T-helper 17 cell (primary cell): ENCODE measurements at regions not wholly inside any gene's neighbourhood (a gene's known extent, or its start where the extent isn't known, plus 50 kb on each side); places are given as distances from the start of the nearest gene placed in this dataset.

Experiments
- ATAC-seq: fragments of 150-1000 bp; cut with Tn5 transposase; 2 replicates; pipeline ENCODE4 v1.10.0; 2021; ENCODE audit warnings: mild to moderate bottlenecking, moderate library complexity
- DNase-seq, 3 donors: peaks; one replicate each; pipeline versions ENCODE4 v3.0.0 to v3.0.0-alpha.2; 2020 to 2021
- H3K9me3 ChIP-seq: one replicate; pipeline ENCODE4 v1.7.0; 2013; ENCODE audit warnings: low read length, mild to moderate bottlenecking; ENCODE audit not compliant: control insufficient read depth, poor library complexity, severe bottlenecking
- H3K27ac Mint-ChIP-seq: one replicate; pipeline ENCODE4 v1.8.0; 2022; ENCODE audit warnings: mild to moderate bottlenecking, moderate library complexity, mixed read lengths
- H3K27me3 Mint-ChIP-seq: one replicate; pipeline ENCODE4 v1.8.0; 2022; ENCODE audit warnings: mixed read lengths
- H3K36me3 Mint-ChIP-seq: one replicate; pipeline ENCODE4 v1.8.0; 2022; ENCODE audit warnings: low read depth, mixed read lengths
- H3K4me1 Mint-ChIP-seq: one replicate; pipeline ENCODE4 v1.8.0; 2022; ENCODE audit warnings: mild to moderate bottlenecking, mixed read lengths
- H3K4me3 Mint-ChIP-seq: one replicate; pipeline ENCODE4 v1.8.0; 2022; ENCODE audit warnings: mild to moderate bottlenecking, moderate library complexity, mixed read lengths

DNA sequence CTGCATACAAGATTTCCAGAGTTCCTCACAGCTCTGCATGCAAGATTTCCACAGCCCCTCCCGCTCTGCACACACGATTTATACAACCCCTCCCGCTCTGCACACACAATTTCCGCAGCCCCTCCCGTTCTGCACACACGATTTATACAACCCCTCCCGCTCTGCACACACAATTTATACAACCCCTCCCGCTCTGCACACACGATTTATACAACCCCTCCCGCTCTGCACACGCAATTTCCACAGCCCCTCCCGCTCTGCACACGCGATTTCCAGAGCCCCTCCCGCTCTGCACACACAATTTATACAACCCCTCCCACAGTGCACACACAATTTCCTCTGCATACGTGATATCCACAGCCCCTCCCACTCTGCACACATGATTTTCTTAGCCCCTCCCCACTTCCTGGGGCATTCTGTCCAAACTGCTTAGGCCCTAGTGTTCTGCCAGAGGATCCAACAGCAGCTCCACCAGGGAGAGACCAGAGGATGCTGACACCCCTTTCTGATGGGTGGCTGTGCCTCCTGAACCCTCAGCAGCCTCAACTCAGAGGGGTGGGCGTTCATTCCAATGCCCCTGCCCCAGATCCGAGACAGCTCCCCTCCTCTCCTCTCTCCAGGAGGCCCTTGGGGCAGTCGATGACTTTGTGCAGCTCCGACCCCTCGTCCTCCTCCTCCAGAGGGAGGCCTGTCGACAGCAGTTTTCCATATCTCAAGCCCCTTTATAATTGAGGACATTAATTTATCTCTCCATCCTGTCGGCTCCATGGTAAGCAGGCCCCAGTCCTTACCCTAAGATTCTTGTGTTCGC lies 671.7 kb downstream of the BRD1 start:
- Mint-ChIP-seq H3K27ac (no peak overlapping the region), H3K4me3 (no peak overlapping the region), H3K36me3 (no peaks in the 10 kb centered on the region)

DNA sequence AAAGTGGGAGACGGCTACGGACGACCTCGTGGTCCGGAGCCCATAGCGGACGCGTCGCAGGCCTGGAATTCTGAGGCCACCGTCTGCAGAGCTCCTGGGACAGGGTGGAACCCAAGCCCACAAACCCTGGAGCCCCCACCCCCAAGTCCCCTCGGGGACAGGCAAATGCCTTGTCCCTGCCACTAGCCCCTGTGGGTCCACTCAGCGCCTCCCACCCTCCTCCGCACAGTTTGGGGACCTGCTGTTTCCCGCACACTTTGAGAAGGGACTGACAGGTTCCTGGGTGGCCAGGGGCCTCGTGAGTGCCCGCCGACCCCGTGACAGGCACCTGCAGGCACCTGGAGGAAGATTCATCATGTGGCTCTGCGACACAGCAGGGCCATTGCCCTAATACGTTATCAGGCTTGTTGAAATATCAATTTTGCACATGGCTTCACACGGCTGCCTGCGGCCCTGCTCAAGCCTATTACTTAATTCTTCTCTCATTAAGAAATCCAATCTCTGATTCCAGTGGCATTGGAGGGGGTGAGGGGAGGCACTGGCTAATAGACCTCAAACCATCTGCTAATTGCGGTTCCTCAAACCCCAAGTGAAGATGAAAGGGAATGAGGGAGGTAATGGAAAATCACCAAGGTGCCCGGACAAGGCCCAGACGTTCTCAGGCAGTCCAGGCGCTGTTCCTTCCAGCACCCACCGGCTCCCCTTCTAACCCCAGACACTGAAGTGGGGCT lies 672.5 kb downstream of the BRD1 start:
- ATAC-seq (no peak), DNase-seq (no peak)
- no peaks in the 10 kb centered on the region for H3K9me3 ChIP-seq
- H3K4me1 Mint-ChIP-seq = peaks cover 2% of the 10 kb centered on the region
- H3K36me3 Mint-ChIP-seq = no peaks in the 10 kb centered on the region
- no peak overlapping the region for H3K4me3 Mint-ChIP-seq
- H3K27ac Mint-ChIP-seq = no peak overlapping the region
- peaks cover 9% of the 10 kb centered on the region for H3K27me3 Mint-ChIP-seq

More for the DNA sequence above, 671.7 kb downstream of the BRD1 start:
- ATAC-seq = no peak
- Mint-ChIP-seq H3K27me3 (peaks cover 14% of the 10 kb centered on the region), H3K4me1 (peaks cover 2% of the 10 kb centered on the region)
- H3K9me3 ChIP-seq = no peaks in the 10 kb centered on the region
- DNase-seq = no peak

- no peaks in the 10 kb centered on the region for H3K9me3 ChIP-seq
- no peak for ATAC-seq
- Mint-ChIP-seq H3K36me3 (no peaks in the 10 kb centered on the region), H3K4me1 (peaks cover 2% of the 10 kb centered on the region), H3K27ac (no peak overlapping the region), H3K27me3 (peaks cover 9% of the 10 kb centered on the region), H3K4me3 (no peak overlapping the region)
- no peak for DNase-seq
These were observed 673.2 kb downstream of the BRD1 start for GRCh38 chr22:49154433-49154832.

DNA sequence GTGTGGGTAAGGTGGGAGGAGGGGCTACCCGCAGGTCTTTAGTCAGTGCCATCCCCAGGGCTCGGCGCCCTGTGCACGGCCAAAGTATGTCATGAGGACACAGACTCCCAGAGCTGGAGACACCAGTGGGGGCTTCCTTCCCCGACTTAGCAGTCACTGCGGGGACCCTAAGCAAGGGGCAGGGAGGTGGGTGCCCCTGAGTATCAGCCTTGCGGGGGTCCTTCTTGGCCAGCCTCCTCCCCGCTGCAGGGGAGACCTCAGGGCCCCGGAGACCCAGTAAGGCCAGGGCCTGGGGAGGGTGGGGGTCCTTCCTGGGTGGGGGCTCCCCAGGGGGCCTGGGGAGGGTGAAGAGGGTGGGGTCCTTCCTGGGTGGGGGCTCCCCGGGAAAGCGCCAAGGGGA lies 673.8 kb downstream of the BRD1 start:
- H3K27me3 Mint-ChIP-seq = peaks cover 13% of the 10 kb centered on the region
- no peak overlapping the region for H3K27ac Mint-ChIP-seq
- no peak for ATAC-seq
- H3K4me1 Mint-ChIP-seq = peaks cover 2% of the 10 kb centered on the region
- H3K4me3 Mint-ChIP-seq = no peak overlapping the region
- no peak for DNase-seq
- no peaks in the 10 kb centered on the region for H3K9me3 ChIP-seq
- H3K36me3 Mint-ChIP-seq = no peaks in the 10 kb centered on the region

DNA sequence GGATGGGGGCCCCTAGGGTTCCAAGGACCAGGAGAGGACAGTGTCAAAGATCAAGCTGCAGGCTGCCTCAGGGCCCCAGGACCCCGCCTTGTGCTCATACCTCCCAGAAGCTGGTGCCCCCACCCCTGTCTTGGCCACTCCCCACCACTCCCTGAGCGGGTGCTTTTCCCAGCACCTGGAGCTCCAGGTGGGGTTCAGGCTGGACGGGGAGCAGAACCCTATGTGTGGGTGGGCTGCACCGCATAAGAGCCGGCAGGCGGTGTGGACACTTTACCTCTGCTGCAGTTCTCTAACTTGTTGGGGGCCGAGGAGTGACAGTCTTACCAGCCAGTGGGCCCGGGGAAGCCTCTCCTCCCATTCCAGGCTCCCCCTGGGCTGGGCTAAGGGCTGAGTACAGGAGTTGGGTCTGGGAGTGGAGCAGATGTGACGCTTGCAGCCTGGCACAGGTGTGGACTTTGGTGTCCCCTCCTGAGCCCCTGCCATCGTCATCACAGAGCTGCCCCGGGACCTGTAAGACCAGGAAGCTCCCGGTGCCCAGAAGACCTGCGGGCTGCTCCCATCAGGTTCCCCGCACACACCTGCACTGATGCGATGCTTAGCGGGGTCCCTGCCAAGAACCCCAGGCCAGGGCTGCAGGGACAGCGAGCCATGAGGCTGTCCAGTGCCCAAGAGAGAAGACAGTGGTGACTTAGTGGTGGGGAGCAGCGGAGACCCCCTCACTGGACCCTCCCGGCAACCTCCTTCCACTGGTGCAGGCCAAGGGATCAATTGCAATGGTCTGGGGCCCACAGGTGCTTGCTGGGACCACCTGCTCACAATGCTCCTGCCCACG lies 674.5 kb downstream of the BRD1 start:
- H3K9me3 ChIP-seq = no peaks in the 10 kb centered on the region
- H3K27ac Mint-ChIP-seq = no peak overlapping the region
- peaks cover 14% of the 10 kb centered on the region for H3K27me3 Mint-ChIP-seq
- no peaks in the 10 kb centered on the region for H3K36me3 Mint-ChIP-seq
- ATAC-seq (no peak), DNase-seq (no peak)
- H3K4me3 Mint-ChIP-seq = no peak overlapping the region
- peaks cover 2% of the 10 kb centered on the region for H3K4me1 Mint-ChIP-seq

- no peak overlapping the region for H3K27ac Mint-ChIP-seq
- DNase-seq (no peak), ATAC-seq (no peak)
- H3K36me3 Mint-ChIP-seq = no peaks in the 10 kb centered on the region
- peaks cover 12% of the 10 kb centered on the region for H3K27me3 Mint-ChIP-seq
- no peak overlapping the region for H3K4me3 Mint-ChIP-seq
- H3K4me1 Mint-ChIP-seq = no peaks in the 10 kb centered on the region
- H3K9me3 ChIP-seq = no peaks in the 10 kb centered on the region
These were observed 675.3 kb downstream of the BRD1 start for GRCh38 chr22:49152127-49152938.

GRCh38 chr22:49151256-49152126 lies 676.2 kb downstream of the BRD1 start:
- no peak for ATAC-seq

DNA sequence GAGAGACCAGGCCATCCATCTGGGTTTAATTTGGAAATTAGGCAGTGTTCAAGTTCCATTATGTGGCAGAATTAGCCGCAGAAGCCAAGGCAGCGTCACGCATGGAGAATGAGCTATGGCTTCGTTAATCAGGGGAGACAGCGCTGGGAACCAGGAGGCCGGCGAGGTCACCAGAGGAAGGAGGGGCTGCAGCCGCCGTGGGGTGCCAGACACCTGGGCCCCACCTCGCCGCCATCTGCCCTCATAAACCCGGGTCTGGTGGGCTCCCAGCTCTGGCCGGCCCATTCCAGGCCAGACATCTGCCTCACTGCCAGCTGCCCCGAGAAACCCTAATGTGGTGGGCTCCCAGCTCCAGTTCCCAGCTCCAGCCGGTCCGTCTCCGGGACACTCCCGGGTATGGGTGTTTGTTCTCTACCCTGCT lies 676.9 kb downstream of the BRD1 start:
- H3K9me3 ChIP-seq = no peaks in the 10 kb centered on the region
- ATAC-seq (no peak), DNase-seq (no peak)
- Mint-ChIP-seq H3K27ac (no peak overlapping the region), H3K4me1 (no peaks in the 10 kb centered on the region), H3K27me3 (peaks cover 11% of the 10 kb centered on the region), H3K4me3 (no peak overlapping the region), H3K36me3 (no peaks in the 10 kb centered on the region)

More at GRCh38 chr22:49151256-49152126, 676.2 kb downstream of the BRD1 start:
- Mint-ChIP-seq H3K36me3 (no peaks in the 10 kb centered on the region), H3K4me3 (no peak overlapping the region), H3K4me1 (no peaks in the 10 kb centered on the region), H3K27ac (no peak overlapping the region), H3K27me3 (peaks cover 11% of the 10 kb centered on the region)
- H3K9me3 ChIP-seq = no peaks in the 10 kb centered on the region
- no peak for DNase-seq

- Mint-ChIP-seq H3K27me3 (peaks cover 15% of the 10 kb centered on the region), H3K36me3 (no peaks in the 10 kb centered on the region), H3K4me3 (no peak overlapping the region), H3K27ac (no peak overlapping the region), H3K4me1 (no peaks in the 10 kb centered on the region)
- DNase-seq = no peak
- H3K9me3 ChIP-seq = no peaks in the 10 kb centered on the region
- ATAC-seq = no peak
These were observed 677.7 kb downstream of the BRD1 start for GRCh38 chr22:49149721-49150608.

DNA sequence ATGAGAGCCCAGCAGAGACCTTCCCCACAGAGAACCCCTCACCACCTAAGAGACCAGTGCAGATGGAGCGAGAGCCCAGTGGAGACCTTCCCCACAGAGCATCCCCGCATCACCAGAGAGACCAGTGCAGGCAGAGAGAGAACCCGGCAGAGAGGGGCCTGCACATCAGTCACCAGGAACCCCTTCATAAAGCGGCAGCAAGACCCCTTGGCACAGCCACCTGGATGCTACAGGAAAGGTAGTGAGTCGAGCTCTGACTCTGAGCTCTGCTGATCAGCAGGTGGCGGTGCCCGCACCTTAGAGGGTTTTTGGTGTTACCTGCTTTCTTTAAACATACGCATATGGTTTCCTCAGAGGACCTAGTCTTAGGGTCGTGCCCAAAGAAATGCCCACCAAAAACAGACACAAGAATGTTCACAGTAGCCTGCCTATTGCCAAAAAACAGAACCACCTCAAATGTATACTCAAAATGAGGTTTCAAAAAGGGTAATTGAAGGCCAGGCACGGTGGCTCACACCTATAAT lies 678.7 kb downstream of the BRD1 start:
- H3K9me3 ChIP-seq = no peaks in the 10 kb centered on the region
- no peak for ATAC-seq
- Mint-ChIP-seq H3K27me3 (peaks cover 21% of the 10 kb centered on the region), H3K4me1 (no peaks in the 10 kb centered on the region), H3K27ac (no peak overlapping the region), H3K4me3 (no peak overlapping the region), H3K36me3 (no peaks in the 10 kb centered on the region)
- no peak for DNase-seq

GRCh38 chr22:49147617-49148175 lies 680.0 kb downstream of the BRD1 start:
- Mint-ChIP-seq H3K27ac (no peak overlapping the region), H3K4me3 (no peak overlapping the region), H3K27me3 (peaks cover 22% of the 10 kb centered on the region), H3K4me1 (no peaks in the 10 kb centered on the region), H3K36me3 (no peaks in the 10 kb centered on the region)
- no peak for DNase-seq
- H3K9me3 ChIP-seq = no peaks in the 10 kb centered on the region
- no peak for ATAC-seq
